ENCODE measurements at regions not wholly inside any gene's neighbourhood (a gene's known extent, or its start where the extent isn't known, plus 50 kb on each side); places are given as distances from the start of the nearest gene placed in this dataset.

GRCh38 chr22:19663286-19663815 lies 51.0 kb upstream of the SEPTIN5 start (continued):
- TF ChIP-seq NR2F6 (CRISPR knock-in tag; IDR thresholded peaks at IDR 0.05) (no peak), FOXA3 (CRISPR knock-in tag; conservative IDR thresholded peaks at IDR 0.05 in 1 of 2, IDR thresholded peaks at IDR 0.05 in 1 of 2) (peak in 1 of 2 experiments; percentile 6; a peak in 1 of 4 replicates), SIX5 (IDR thresholded peaks at IDR 0.05; ENCODE audit: borderline replicate concordance in 1 of 2, insufficient read depth in 1 of 2, low read depth in 1 of 2, low read length in 2 of 2) (no peak), ZFP36 (IDR thresholded peaks at IDR 0.05; ENCODE audit: low read depth, low read length, partially characterized antibody) (no peak), TAL1 (IDR thresholded peaks at IDR 0.05) (no peak), THRAP3 (IDR thresholded peaks at IDR 0.05; ENCODE audit: borderline replicate concordance) (no peak), E2F6 (IDR thresholded peaks at IDR 0.05; ENCODE audit: borderline replicate concordance in 1 of 2, extremely low read depth in 1 of 2, insufficient read depth in 1 of 2, insufficient read length in 1 of 2, low read depth in 1 of 2, low read length in 1 of 2, poor library complexity in 1 of 2, severe bottlenecking in 1 of 2) (no peak), BDP1 (IDR thresholded peaks at IDR 0.05; ENCODE audit: insufficient read depth, insufficient read length) (no peak), ARID3B (CRISPR knock-in tag; IDR thresholded peaks at IDR 0.05; ENCODE audit: borderline replicate concordance) (no peak), VEZF1 (CRISPR knock-in tag; IDR thresholded peaks at IDR 0.05) (no peak), UBTF (IDR thresholded peaks at IDR 0.05; ENCODE audit: borderline replicate concordance in 1 of 2, low read depth in 2 of 2, low read length in 2 of 2) (no peak), ZFP30 (CRISPR knock-in tag; IDR thresholded peaks at IDR 0.05; ENCODE audit: borderline replicate concordance) (no peak), ZNF766 (CRISPR knock-in tag; conservative IDR thresholded peaks at IDR 0.05) (no peak), ZNF589 (CRISPR knock-in tag; IDR thresholded peaks at IDR 0.05; ENCODE audit: low read depth) (no peak), ZNF121 (CRISPR knock-in tag; conservative IDR thresholded peaks at IDR 0.05) (no peak), ZNF431 (CRISPR knock-in tag; IDR thresholded peaks at IDR 0.05) (peak; percentile 71; the same call in 1 of the 2 replicates), STAT5A (IDR thresholded peaks at IDR 0.05; ENCODE audit: borderline replicate concordance, low read length) (no peak), ZNF79 (CRISPR knock-in tag; IDR thresholded peaks at IDR 0.05; ENCODE audit: low read depth) (no peak), CREB1 (IDR thresholded peaks at IDR 0.05) (no peak), CREB1 (CRISPR knock-in tag; IDR thresholded peaks at IDR 0.05) (no peak), RCOR1 (IDR thresholded peaks at IDR 0.05; ENCODE audit: borderline replicate concordance in 1 of 2, low read depth in 2 of 2, low read length in 2 of 2) (no peak), RBM25 (IDR thresholded peaks at IDR 0.05; ENCODE audit: low read depth, low read length, severe bottlenecking) (no peak)
